Mesenchymal stem cell (in vitro differentiated cells and primary cell): ENCODE measurements at regions not wholly inside any gene's neighbourhood (a gene's known extent, or its start where the extent isn't known, plus 50 kb on each side); places are given as distances from the start of the nearest gene placed in this dataset.

Source experiments
- DNase-seq: peaks from one replicate; pipeline ENCODE4 v3.0.0-alpha.2; 2013
- H2AFZ ChIP-seq: one replicate; pipeline ENCODE4 v1.6.1; 2013; ENCODE audit warnings: low read depth, mild to moderate bottlenecking, control low read depth, inconsistent platforms, low read length, moderate library complexity
- H2AK5ac ChIP-seq: 2 replicates; pipeline ENCODE4 v1.6.1; 2013; ENCODE audit warnings: low read length, moderate library complexity, mild to moderate bottlenecking, inconsistent platforms; ENCODE audit not compliant: severe bottlenecking
- H2BK120ac ChIP-seq: one replicate; pipeline ENCODE4 v1.6.1; 2013; ENCODE audit warnings: low read depth, mild to moderate bottlenecking, inconsistent platforms, low read length, moderate library complexity
- H2BK12ac ChIP-seq, 2 experiments: one replicate each; pipeline ENCODE4 v1.6.1; 2013; ENCODE audit warnings: inconsistent platforms in 2 of 2, low read length in 2 of 2, mild to moderate bottlenecking in 2 of 2, moderate library complexity in 2 of 2, control low read depth in 1 of 2
- H2BK15ac ChIP-seq: one replicate; pipeline ENCODE4 v1.6.1; 2013; ENCODE audit warnings: mild to moderate bottlenecking, low read depth, inconsistent platforms; ENCODE audit not compliant: poor library complexity, severe bottlenecking
- H2BK5ac ChIP-seq: 2 replicates; pipeline ENCODE4 v1.6.1; 2013; ENCODE audit warnings: low read depth, mild to moderate bottlenecking, low read length, control low read depth, inconsistent platforms; ENCODE audit not compliant: poor library complexity, severe bottlenecking
- H3K14ac ChIP-seq, 2 experiments: one replicate each; pipeline ENCODE4 v1.6.1; 2013; ENCODE audit warnings: inconsistent platforms in 2 of 2, low read length in 2 of 2, control low read depth in 1 of 2, mild to moderate bottlenecking in 1 of 2, moderate library complexity in 1 of 2
- H3K18ac ChIP-seq, 2 experiments: one replicate each; pipeline ENCODE4 v1.6.1; 2013; ENCODE audit warnings: inconsistent platforms in 2 of 2, low read length in 2 of 2, control low read depth in 1 of 2, low read depth in 1 of 2, mild to moderate bottlenecking in 1 of 2
- H3K23ac ChIP-seq, 2 experiments: one replicate each; pipeline ENCODE4 v1.6.1; 2013; ENCODE audit warnings: inconsistent platforms in 2 of 2, low read length in 2 of 2, mild to moderate bottlenecking in 2 of 2, moderate library complexity in 2 of 2, control low read depth in 1 of 2
- H3K27ac ChIP-seq: 2 replicates; pipeline ENCODE4 v1.5.1; 2013; ENCODE audit warnings: mild to moderate bottlenecking, moderate library complexity, low read length, control low read depth, inconsistent platforms; ENCODE audit not compliant: poor library complexity, severe bottlenecking
- H3K27me3 ChIP-seq, 2 experiments: 2 replicates each; pipeline versions ENCODE4 v1.6.1 to v1.7.0; 2013; ENCODE audit warnings: low read length in 2 of 2, mild to moderate bottlenecking in 2 of 2, moderate library complexity in 2 of 2, control low read depth in 1 of 2, inconsistent platforms in 1 of 2; ENCODE audit not compliant: control insufficient read depth in 1 of 2, insufficient read depth in 1 of 2
- H3K36me3 ChIP-seq, 2 experiments: 2 replicates each; pipeline versions ENCODE4 v1.6.1 to v1.7.0; 2013; ENCODE audit warnings: low read length in 2 of 2, control low read depth in 1 of 2, inconsistent platforms in 1 of 2, low read depth in 1 of 2, mild to moderate bottlenecking in 1 of 2; ENCODE audit not compliant: insufficient read depth in 2 of 2, control insufficient read depth in 1 of 2
- H3K4ac ChIP-seq, 2 experiments: one replicate each; pipeline ENCODE4 v1.6.1; 2013; ENCODE audit warnings: inconsistent platforms in 2 of 2, low read length in 2 of 2, mild to moderate bottlenecking in 2 of 2, moderate library complexity in 2 of 2, control low read depth in 1 of 2, low read depth in 1 of 2
- H3K4me1 ChIP-seq: 2 replicates; pipeline ENCODE4 v1.6.1; 2013; ENCODE audit warnings: low read depth, low read length, control low read depth; ENCODE audit not compliant: control insufficient read depth, insufficient read depth
- H3K4me2 ChIP-seq: 2 replicates; pipeline ENCODE4 v1.6.1; 2013; ENCODE audit warnings: low read length, mild to moderate bottlenecking, inconsistent platforms; ENCODE audit not compliant: poor library complexity, severe bottlenecking
- H3K4me3 ChIP-seq, 2 experiments: 2 replicates each; pipeline versions ENCODE4 v1.5.1 to v1.7.0; 2013; ENCODE audit warnings: low read length in 2 of 2, mild to moderate bottlenecking in 2 of 2, control low read depth in 1 of 2, low read depth in 1 of 2; ENCODE audit not compliant: insufficient read depth in 1 of 2
- H3K79me1 ChIP-seq: replicated peaks from 2 replicates; pipeline ENCODE4 v1.6.1; 2013; ENCODE audit warnings: mild to moderate bottlenecking, control low read depth, low read length, inconsistent platforms; ENCODE audit not compliant: poor library complexity, severe bottlenecking
- H3K9ac ChIP-seq: 2 replicates; pipeline ENCODE4 v1.7.0; 2013; ENCODE audit warnings: mild to moderate bottlenecking, low read length, moderate library complexity
- H3K9me3 ChIP-seq: 2 replicates; pipeline ENCODE4 v1.7.0; 2013; ENCODE audit warnings: mild to moderate bottlenecking, low read length; ENCODE audit not compliant: control insufficient read depth
- H4K8ac ChIP-seq: one replicate; pipeline ENCODE4 v1.6.1; 2013; ENCODE audit warnings: inconsistent platforms, mild to moderate bottlenecking, low read length, moderate library complexity
- H4K91ac ChIP-seq: one replicate; pipeline ENCODE4 v1.6.1; 2013; ENCODE audit warnings: mild to moderate bottlenecking, low read length, inconsistent platforms
- WGBS: methylation state at CpG from one replicate; pipeline ENCODE4 v1.1.7; 2013; ENCODE audit warnings: mixed read lengths; 5-methylcytosine and 5-hydroxymethylcytosine counted together

DNA sequence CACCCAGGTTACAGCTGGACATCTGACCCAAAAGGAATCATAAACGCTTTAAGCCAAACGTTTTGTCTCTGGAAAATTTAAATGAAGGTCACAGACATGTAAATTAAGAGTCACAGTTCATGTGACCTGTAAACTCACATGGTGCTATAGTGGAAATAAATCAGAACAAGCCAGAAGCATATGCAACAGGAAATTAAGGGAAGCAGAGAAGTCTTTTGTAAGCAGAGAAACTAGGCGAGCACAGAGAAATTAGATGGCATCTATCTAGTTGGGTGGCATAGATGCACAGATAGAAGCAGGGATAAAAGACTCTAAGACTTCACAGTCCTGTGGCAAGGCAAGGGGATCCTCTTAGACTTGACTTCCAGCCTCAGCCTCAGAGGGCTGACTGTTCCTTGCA lies 264.8 kb downstream of the GASK1B start:
- H3K9me3 ChIP-seq = no peaks in the 10 kb centered on the region
- DNase-seq = no peak
- H3K4ac ChIP-seq = no peak overlapping the region
- H3K18ac ChIP-seq = no peak overlapping the region
- no peak overlapping the region for H2AFZ ChIP-seq
- H3K79me1 ChIP-seq = no peaks in the 10 kb centered on the region
- H3K14ac ChIP-seq = no peak overlapping the region
- H3K27me3 ChIP-seq = no peaks in the 10 kb centered on the region
- no peak overlapping the region for H2BK12ac ChIP-seq
- no peak overlapping the region for H4K91ac ChIP-seq
- no peak overlapping the region for H3K23ac ChIP-seq
- H3K4me1 ChIP-seq = no peaks in the 10 kb centered on the region
- no peaks in the 10 kb centered on the region for H3K36me3 ChIP-seq
- H3K4me2 ChIP-seq = no peak overlapping the region
- H2BK15ac ChIP-seq = no peak overlapping the region
- no peak overlapping the region for H3K4me3 ChIP-seq
- H4K8ac ChIP-seq = no peak overlapping the region
- H2AK5ac ChIP-seq = no peak overlapping the region
- WGBS = 35% methylated on average over 3 of the region's 3 CpGs
- H3K27ac ChIP-seq = no peak overlapping the region
- H3K9ac ChIP-seq = no peak overlapping the region
- no peak overlapping the region for H2BK120ac ChIP-seq
- H2BK5ac ChIP-seq = no peak overlapping the region

DNA sequence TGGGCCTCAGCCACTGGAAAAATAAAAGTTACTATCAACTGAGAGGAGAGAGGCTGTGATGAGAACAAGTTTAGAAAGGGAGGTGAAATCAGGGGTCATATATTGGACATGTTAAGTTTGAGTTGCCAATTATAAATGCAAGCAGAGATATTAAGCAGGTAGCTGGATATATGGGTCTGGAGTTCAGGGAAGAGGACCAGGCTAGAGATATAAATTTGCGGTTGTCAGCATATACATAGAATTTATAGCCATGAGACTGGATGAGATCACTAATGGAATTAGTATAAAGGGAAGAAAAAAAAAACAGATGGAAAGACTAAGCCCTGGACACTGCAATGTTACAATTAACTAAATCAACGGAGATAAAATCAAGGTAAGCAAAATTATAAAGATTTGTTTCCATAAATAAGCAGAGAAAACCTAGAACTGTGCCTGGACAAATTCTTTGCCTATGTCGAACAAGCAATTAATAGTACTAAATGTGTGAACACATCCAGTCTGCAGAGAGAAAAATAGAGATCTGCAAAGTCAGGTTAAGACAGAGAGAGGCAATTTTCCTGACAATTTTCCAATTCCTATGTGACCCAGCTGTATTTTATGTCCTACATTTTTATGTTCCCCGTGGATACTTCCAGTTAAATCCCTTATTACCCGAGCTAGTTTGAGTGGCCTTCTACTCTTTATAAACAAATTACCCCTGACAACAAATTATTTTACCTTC lies 265.4 kb downstream of the GASK1B start:
- H2AFZ ChIP-seq = no peak overlapping the region
- no peak for DNase-seq
- no peak overlapping the region for H4K8ac ChIP-seq
- no peak overlapping the region for H3K23ac ChIP-seq
- H3K4me3 ChIP-seq = no peak overlapping the region
- H3K27me3 ChIP-seq = no peaks in the 10 kb centered on the region
- no peak overlapping the region for H3K9ac ChIP-seq
- H2BK120ac ChIP-seq = no peak overlapping the region
- H3K14ac ChIP-seq = no peak overlapping the region
- H2BK15ac ChIP-seq = no peak overlapping the region
- no peak overlapping the region for H3K27ac ChIP-seq
- no peaks in the 10 kb centered on the region for H3K4me1 ChIP-seq
- H3K36me3 ChIP-seq = no peaks in the 10 kb centered on the region
- no peak overlapping the region for H3K4ac ChIP-seq
- no peak overlapping the region for H2BK5ac ChIP-seq
- no peak overlapping the region for H4K91ac ChIP-seq
- H3K79me1 ChIP-seq = no peaks in the 10 kb centered on the region
- no peak overlapping the region for H3K4me2 ChIP-seq
- WGBS = 68% methylated on average over 4 of the region's 5 CpGs
- no peak overlapping the region for H3K18ac ChIP-seq
- H2AK5ac ChIP-seq = no peak overlapping the region
- H2BK12ac ChIP-seq = no peak overlapping the region
- no peaks in the 10 kb centered on the region for H3K9me3 ChIP-seq

DNA sequence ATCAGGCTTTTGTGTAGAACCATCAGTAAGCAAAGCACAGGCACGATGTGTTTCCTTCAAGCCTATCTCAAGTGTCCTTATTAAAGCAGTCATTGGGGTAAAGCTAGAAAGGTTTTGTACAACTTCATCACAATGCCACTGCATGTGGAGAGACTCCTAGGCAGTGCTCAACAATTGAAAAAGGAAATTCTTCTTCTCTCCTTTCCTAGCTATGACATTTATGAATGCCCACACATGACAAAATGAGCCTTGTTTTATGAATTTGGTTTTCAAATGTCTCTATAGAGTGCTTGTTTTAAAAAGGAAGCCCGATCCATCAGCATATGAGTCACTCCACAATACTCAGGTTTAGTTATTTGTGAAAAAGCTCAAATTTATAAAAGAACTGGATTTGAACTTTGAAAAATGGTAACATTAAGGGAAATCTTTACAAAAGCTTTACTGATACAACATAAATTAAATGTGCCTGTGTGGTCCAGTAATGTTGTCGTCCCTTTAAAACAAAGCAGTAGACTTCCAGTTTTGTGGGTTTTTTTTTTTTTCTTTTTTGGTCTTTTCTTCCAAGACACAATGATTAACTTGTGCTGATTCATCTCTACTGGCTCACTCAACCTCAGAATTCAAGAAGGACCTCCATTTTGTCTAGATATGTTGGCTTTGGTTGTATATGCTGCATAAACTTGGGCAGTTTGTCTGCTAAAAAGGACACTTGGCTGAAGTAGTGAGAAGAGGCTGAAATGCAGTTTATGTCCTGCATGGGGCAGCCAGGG lies 273.8 kb downstream of the GASK1B start:
- Histone ChIP-seq H3K79me1 (no peaks in the 10 kb centered on the region), H2AFZ (no peak overlapping the region), H4K8ac (no peak overlapping the region), H3K4me1 (peaks cover 2% of the 10 kb centered on the region), H2BK120ac (no peak overlapping the region), H3K4me3 (no peak overlapping the region), H2BK15ac (no peak overlapping the region), H3K23ac (no peak overlapping the region), H3K14ac (no peak overlapping the region), H3K36me3 (no peaks in the 10 kb centered on the region), H3K4ac (no peak overlapping the region), H3K4me2 (no peak overlapping the region), H3K27me3 (no peaks in the 10 kb centered on the region), H4K91ac (no peak overlapping the region), H3K9ac (peak overlapping the region; percentile 68), H3K9me3 (no peaks in the 10 kb centered on the region), H2BK5ac (no peak overlapping the region), H3K18ac (no peak overlapping the region), H2BK12ac (no peak overlapping the region), H3K27ac (peak overlapping the region; percentile 44), H2AK5ac (no peak overlapping the region)
- 30% methylated on average over 1 of the region's 3 CpGs for WGBS
- no peak for DNase-seq

DNA sequence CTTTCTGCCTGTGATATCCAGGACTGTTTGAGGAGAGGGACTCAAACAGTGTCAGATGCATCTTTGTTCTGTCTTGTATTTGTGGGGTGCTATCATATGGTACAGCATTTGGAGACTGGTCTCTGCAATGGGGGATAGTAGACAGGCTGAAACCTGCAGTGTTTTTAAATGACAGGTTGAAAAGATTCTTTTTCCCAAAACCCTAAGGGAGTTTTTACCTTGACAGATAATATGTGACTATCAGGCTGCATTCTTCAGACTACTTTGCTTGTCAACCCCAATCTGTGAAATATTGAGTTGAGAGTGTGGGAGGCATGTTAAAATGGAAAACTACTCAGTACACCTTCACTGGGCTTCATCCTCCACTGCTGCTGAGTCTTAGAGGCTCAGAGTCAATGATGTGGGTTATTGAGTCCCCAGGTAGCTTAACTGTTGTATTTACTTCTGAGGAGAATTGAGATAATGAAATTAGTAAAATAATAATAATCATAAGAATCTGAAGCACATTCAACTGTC lies 274.9 kb downstream of the GASK1B start:
- Histone ChIP-seq H3K36me3 (no peaks in the 10 kb centered on the region), H3K4me2 (no peak overlapping the region), H3K23ac (no peak overlapping the region), H3K27ac (no peak overlapping the region), H2BK120ac (no peak overlapping the region), H3K9me3 (no peaks in the 10 kb centered on the region), H3K79me1 (no peaks in the 10 kb centered on the region), H3K4me1 (peaks cover 2% of the 10 kb centered on the region), H2BK5ac (no peak overlapping the region), H3K18ac (no peak overlapping the region), H3K14ac (no peak overlapping the region), H2AFZ (no peak overlapping the region), H3K27me3 (no peaks in the 10 kb centered on the region), H3K9ac (no peak overlapping the region), H2AK5ac (no peak overlapping the region), H4K91ac (no peak overlapping the region), H2BK15ac (no peak overlapping the region), H3K4me3 (no peak overlapping the region), H2BK12ac (no peak overlapping the region), H3K4ac (no peak overlapping the region), H4K8ac (no peak overlapping the region)
- no peak for DNase-seq
